NCI-H1105 (cell line): ENCODE measurements at regions not wholly inside any gene's neighbourhood (a gene's known extent, or its start where the extent isn't known, plus 50 kb on each side); places are given as distances from the start of the nearest gene placed in this dataset.
"Not testable (repeated sequence)": the region's sequence is repeated elsewhere in the genome, so short reads cannot be mapped to it uniquely, and the experiment has no call there.

Experiments used
- DNase-seq: peaks from one replicate; lab custom pipeline; 2025; lab: John Stamatoyannopoulos, UW

DNA sequence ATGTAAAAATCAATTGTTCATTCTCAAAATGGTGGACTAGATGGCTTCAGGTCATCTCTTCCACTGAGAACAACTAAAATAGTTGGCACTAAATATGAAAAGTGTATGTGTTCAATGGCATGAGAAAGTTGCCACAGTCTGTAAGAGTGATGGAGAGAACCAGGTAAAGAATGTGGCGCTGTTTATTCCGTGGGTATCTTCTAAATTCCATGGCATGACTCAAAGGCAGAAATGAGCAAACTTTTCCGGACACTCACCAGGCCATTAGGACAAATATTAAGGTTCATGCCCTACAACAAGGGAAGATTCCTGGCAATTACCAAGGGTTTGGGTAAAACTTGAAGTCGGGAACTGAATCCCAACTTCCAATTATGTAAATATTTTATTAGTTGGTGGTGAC lies 825.4 kb upstream of the CDH6 start:
- DNase-seq = no peak

DNA sequence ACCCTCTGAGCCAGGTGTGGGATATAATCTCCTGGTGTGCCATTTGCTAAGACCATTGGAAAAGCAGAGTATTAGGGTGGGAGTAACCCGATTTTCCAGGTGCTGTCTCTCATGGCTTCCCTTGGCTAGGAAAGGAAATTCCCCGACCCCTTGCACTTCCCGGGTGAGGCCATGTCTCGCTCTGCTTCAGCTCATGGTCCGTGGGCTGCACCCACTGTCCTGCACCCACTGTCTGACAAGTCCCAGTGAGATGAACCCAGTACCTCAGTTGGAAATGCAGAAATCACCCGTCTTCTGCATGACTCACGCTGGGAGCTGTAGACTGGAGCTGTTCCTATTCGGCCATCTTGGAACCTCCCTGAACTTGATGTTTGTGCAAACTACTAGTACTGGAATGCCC lies 828.5 kb upstream of the CDH6 start:
- not testable (repeated sequence) for DNase-seq

DNA sequence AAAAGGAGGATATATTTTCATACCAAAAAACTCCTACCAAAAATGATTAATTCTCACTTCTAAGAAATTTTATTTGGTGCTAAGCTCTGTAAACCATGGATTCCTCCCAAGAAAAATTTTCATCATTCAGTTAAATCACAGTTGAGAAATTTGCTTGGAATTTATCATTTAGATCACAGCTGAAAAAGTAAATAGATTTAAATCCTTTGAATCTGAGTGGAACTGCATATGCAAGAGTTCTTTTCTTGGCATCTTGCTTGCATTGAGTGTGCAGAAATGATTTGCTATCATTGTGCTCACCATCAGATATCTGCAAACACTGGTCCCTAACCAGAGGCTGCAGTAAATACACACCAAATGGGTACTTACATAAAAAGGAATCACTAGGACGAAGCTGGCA lies 836.1 kb upstream of the CDH6 start:
- no peak for DNase-seq

DNA sequence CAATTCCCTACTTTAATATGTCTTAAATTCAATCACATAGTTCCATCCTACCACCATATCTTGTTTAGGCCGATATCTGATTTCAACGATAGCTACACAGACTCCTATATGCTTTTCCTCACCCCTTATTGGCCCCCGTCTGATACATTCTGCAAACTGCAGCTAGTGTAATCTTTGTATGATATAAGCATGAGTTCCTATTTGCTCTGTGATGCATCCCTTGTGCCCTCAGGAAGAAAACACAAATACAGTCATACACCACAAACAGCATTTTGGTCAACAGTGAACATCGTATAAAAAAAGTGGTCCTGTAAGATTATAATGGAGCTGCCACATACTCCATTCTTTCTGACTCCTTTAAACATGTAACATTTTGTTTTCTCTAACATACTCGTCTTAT lies 837.8 kb upstream of the CDH6 start:
- DNase-seq = no peak

DNA sequence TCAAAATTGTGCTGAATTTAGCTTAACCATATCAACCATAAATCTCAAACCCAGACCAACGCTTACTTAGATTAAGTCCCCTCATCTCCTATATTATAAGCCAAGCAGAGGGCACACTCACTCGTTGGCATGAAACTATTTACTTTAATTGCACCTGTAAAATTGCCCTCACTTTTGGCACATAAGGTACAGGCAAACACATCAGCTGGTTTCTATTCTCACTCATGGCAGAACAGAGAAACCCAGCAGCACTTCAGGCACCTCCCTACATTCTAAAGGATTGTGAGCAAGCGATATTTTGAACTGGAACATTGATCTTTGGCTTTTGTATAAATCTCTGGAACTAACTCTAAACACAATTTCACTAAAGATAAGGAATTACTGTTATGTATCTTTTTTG lies 845.6 kb upstream of the CDH6 start:
- DNase-seq = no peak

DNA sequence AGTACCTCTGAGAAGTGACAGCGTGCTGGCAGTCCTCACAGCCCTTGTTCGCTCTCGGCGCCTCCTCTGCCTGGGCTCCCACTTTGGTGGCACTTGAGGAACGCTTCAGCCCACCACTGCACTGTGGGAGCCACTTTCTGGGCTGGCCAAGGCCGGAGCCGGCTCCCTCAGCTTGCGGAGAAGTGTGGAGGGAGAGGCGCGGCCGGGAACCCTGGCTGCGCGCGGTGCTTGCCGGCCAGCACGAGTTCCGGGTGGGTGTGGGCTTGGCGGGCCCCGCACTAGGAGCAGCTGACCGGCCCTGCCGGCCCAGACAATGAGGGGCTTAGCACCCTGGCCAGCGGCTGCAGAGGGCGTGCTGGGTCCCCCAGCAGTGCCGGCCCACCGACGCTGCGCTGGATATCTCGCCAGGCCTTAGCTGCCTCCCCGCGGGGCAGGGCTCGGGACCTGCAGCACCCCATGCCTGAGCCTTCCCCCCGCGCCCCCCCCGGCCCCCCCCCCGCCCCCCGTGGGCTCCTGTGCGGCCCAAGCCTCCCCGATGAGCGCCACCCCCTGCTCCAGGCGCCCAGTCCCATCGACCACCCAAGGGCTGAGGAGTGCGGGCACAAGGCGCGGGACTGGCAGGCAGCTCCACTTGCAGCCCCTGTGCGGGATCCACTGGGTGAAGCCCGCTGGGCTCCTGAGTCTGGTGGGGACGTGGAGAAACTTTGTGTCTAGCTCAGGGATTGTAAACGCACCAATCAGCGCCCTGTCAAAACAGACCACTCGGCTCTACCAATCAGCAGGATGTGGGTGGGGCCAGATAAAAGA lies 847.7 kb upstream of the CDH6 start:
- DNase-seq = not testable (repeated sequence)

DNA sequence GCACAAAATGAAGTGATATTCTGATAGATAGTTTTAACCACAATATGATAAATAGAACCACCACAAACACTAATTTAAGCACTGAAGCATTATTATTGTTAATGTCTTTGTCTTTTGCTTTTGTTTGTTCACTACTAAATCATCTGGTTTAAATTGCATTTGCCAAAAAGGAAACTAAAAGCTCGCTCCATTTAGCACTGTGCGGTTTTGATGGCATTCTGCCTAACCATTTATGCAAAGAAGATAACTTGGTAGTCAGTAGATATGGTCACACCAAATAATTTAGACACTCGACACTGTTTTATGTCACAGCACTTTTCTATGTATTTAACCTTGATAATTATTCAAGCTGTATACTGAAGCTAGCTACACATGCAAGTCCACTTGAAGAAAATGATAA lies 849.8 kb upstream of the CDH6 start:
- DNase-seq = no peak

DNA sequence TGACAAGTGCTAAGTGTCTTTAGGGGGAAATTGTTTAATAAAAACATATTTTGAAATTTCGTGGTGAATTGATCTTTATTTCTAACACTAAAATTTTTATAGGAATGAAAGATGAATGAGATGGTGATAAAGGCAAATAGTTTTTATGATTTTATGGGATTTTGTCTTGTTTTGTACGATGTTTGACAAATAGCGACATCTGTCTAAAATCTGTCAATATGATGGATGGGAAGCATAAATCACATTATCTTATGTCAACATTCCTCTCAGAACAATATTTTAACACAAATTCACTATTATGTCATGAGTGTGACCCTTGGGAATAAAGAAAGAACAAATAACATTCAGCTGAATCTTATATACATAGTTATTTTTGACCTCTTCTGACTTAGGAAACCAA lies 852.0 kb upstream of the CDH6 start:
- no peak for DNase-seq

DNA sequence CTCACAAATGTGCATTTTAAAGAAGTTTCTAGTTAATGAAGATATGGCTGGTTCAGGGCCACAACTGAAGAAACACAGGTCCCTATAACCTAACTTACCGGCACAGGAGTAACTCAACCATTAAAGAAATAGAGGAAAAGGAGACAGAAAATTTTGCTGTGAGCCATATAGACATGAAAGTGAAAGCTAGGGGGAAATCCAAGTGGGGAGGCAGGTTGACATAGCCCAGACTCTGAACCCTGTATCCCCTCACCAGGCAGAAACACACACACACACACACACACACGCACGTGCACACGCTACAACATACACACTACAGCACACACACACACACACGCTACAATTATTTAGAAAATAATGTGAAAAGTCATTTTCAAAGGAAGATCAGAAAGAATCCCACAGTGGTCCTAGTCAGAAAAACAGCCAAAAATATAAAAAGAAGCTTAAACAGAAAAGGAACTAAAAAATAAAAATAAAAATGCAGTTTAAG lies 856.4 kb upstream of the CDH6 start:
- no peak for DNase-seq

DNA sequence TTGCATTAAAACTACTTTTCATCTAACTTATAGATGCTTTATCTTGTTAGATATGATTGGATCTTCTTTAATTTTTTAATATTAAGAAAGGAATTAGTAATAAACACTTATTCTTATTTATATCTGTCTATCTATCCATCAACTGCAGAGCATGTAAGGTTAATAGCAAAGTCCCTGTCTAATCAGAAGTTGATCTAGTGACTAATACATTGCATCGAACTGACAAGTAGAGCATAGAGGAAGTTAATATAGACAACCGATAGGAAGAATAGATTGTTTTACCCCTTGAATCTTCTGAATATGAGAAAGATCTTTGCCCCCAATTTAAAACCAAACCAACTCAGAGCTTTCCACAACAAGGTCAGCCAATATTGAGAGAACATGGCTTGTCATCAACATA lies 862.0 kb upstream of the CDH6 start:
- no peak for DNase-seq

DNA sequence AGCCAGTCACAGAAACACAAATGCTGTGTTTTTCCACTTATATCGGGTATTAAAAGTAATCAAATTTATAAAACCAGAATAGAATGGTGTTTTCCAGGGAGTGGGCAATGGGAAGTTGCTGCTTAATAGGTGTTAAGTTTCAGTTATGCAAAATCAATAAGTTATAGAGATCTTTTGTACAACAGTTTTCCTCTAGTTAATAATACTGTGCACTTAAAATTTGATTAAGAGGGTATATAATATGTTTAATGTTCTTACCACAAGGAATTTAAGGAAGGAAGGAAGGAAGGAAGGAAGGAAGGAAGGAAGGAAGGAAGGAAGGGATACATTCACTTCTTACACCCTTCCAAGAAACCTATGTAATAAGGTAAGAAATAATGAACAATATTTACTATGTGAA lies 867.7 kb upstream of the CDH6 start:
- no peak for DNase-seq

DNA sequence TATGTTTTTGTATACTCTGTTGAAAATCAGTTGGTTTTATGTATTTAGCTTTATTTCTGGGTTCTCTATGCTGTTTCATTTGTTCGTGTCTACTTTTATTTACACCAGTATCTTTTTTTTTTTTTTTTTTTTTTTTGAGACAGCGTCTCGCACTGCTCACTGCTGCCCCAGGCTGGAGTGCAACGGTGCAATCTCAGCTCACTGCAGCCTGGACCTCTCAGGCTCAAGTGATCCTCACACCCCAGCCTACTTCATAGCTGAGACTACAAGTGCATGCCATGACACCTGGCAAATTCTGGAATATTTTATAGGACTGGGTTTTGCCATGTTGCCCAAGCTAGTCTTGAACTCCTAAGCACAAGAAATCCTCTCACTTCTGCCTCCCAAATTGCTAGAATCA lies 869.4 kb upstream of the CDH6 start:
- no peak for DNase-seq

DNA sequence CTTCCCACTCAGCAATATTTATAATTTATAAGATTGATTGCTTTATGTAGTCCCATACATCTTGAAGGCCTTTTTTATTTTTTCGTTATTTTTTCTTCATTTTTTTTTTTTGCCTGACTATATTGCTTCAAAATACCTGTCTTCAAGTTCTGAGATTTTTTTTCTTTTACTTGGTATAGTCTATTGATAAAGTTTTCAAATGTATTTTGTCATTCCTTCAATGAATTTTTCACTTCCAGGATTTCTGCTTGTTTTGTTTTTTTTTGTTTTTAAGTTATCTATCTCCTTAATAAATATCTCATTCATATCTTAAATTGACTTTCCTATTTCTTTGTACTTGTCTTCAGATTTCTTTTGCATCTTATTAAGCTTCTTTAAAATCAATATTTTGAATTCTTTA lies 905.6 kb upstream of the CDH6 start:
- no peak for DNase-seq

DNA sequence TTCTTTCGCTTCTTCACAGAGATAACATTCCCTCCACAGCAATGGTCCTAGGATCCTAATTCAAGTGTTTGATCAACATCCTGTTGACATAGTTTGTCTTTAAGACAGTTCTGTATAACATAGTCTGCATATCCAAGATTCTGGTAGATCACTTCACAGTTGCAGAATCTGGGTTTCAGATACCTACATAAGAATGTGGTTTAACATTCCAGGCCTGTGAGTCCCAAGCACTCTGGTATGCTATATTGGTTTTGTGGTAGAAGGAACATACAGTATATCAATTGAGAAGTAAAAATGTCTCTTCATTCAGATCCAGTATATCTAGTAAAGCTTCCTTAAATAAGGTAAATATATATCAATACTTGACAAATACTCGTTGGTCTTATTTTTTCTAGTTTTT lies 914.2 kb upstream of the CDH6 start:
- DNase-seq = no peak

DNA sequence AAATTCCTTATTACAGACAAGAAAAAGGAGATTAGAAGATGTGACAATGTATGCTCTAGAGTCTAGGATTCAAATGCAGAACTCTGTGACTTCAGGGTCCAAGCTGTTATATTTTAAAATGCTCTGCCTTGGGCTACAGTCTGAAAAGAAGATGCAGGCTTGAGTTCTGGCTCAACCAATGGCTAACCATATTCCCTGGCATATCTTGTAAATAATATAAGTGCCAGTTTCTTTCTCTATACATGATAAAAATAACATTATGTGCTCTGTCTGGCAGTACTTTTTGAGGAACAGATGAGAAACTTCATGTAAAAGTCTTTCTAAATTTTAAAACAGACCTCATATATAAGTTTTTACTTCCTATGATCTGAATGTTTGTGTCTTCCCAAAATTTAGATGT lies 926.5 kb upstream of the CDH6 start:
- DNase-seq = no peak

DNA sequence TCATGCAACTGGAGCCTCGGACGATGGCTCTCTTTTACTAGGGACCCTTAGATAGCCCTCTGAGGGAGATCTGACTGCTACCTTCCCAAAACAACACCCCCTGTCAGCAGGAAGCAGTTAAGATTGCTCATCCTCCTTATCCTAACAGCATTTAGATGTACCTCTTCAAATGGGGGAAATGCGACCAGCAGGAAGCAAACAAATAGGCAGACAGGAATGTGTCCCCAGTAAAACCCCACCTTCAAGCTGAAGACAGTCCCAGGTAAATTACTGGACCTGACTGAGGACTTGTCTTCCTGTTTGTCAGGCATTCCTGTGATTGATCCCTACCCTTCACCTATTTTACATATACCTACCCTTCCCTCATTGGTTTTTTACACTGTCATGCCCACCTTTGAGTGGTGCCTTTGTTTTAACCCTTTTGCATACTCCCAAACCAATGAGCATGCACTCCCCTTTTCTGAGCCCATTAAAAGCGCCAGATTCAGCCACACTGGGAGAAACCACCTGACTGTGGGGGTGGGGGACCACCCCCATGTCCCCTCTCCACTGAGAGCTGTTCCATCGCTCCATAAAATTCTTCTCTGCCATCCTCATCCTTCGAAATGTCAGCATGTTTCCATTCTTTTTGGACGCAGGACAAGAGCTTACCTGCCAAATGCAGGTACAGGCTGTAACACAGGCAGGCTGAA lies 954.0 kb upstream of the CDH6 start:
- DNase-seq = no peak

DNA sequence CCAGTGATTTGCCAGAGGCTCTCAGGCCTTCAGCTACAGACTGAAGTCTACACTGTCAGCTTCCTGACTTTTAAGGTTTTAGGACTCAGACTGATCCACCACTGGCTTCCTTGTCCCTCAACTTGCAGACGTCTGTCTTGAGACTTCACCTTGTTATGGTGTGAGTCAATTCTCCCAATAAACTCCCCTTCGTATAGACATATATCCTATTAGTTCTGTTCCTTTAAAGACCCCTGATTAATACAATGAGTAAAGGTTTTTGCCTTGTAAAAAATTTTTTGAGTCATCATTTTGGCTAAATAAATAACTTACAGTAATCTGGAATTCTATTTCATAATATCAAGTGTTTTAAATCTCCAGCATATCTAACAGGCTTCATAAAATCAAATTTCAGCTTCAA lies 956.3 kb upstream of the CDH6 start:
- no peak for DNase-seq

DNA sequence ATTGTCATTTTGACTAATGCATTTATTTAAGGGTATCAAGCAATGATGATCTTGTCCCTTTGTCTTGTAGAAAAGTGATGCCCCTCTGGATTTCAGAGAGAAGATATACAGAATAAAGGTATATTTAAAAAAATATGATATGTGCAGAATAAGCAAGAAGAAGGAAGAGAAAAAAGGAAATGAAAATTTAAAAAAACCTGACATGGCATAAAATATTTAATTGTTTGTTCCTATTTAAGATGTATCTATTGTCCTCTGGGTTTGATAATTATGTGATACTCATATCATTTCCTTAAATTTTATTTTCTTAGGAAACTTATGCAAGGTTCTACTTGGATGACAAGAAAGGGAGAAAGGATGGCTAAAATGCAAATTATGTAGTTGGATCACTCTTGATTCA lies 983.7 kb upstream of the CDH6 start:
- DNase-seq = no peak

DNA sequence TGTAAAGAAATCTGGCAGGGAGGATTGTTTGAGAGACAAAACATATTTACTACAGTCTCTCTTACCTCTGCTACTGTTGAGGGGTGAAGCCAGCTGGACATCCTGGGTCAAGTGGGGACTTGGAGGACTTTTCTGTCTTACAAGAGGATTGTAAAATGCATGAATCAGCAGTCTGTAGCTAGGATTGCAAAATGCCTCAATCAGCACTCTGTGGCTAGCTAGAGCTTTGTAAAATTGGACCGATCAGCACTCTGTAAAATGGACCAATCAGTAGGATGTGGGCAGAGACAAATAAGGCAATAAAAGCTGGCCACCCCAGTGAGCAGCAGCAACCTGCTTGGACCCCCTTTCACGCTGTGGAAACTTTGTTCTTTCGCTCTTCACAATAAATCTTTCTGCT lies 995.8 kb upstream of the CDH6 start:
- no peak for DNase-seq

DNA sequence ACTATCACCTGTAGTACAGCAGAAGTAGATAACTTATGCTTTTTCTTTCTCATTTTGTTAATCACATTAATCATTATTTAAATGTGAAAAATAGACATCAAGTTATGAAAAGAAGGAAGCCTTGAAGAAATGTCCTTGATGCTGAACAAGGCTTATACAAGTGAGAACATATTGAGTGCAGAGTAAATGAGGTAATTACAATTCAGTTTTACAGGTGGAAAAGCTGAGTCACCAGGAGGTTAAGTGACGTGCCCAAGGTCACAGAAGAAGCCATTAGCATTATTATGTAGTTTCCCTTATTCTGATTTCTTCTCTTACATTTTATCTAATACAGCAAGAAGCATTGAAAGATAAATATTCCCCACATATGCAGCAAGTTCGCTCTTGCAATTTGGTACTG lies 998.5 kb upstream of the CDH6 start:
- DNase-seq = no peak

DNA sequence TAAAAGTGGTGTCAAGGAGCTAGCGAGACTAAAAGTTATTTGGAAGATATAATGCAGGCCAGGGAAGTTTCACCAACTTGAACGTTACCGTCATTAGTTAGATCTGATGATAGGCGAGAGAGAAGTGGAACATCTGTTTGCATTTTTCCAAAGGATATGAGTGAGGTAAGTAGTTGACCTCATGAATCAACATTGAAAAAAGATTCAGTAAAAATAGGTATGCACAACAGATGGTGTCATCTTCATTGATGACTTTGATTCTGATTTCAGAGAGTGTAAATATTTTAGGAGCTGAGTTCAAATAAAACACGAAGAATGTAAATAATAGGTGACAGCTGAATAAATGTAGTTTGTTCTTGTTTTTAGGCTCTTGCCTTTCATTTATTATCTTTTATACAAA lies 998.9 kb upstream of the CDH6 start:
- no peak for DNase-seq

DNA sequence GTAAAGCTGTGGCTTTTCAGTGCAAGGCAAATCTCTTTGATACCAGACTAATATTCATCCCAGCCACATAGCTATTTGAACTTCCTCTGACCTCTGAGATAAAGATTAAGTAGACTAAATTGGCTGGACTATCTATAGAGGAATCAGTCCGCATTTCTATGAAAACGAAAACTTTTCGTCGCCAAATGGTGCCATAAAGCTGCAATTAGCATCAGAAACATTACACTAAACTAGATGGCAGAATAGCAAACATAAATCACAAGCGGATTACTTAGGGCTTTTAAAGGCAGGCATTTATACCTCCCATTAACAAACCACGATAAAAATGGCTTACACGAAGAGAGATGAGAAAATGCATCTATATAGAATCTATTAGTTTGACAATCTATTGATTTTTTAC lies 1009.7 kb upstream of the CDH6 start:
- DNase-seq = no peak

DNA sequence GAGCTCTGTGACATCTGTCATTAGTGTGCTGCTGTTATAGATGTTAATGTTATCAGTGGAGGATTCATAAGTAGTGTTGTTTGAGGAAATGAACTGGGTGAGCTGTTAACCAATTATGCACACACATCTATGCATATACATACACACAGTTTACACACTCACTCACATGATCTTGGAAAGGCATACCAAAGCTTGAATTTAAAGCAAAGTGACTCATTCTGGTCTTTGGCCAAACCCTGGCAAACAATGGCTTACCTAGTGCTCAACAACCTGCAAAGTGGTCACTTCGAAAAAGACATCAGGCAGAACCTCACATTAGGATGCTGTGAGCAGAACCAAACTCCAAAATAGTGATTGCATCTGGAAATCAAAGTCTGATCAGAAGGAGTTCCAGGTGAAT lies 1037.3 kb upstream of the CDH6 start:
- DNase-seq = no peak

DNA sequence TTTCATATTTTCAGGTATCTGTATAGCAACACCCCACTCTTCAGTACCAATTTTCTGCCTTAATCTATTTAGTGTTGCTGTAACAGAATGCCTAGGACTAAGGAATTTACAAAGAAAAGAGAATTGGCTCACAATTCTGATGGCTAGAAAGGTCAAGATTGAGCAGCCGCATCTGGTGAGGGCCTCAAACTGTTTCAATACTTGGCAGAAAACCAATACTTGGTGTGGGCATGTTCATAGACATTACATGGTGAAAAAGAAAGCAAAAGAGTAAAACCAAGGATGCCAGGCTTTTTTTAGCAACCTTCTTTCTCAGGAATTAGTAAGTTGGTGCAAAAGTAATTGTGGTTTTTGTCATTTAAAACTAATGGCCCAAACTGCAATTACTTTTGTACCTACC lies 1041.1 kb upstream of the CDH6 start:
- DNase-seq = no peak
